Central memory CD8-positive, alpha-beta T cell (primary cell): ENCODE measurements at regions not wholly inside any gene's neighbourhood (a gene's known extent, or its start where the extent isn't known, plus 50 kb on each side); places are given as distances from the start of the nearest gene placed in this dataset.

Experiments
- ATAC-seq: fragments of 150-1000 bp; cut with Tn5 transposase; replicated peaks from 2 replicates; pipeline ENCODE4 v1.10.0; 2022; ENCODE audit warnings: mild to moderate bottlenecking, moderate FRiP score, moderate number of reproducible peaks; ENCODE audit not compliant: poor library complexity, severe bottlenecking; ENCODE audit errors: extremely low read depth
- DNase-seq, 2 donors: peaks; one replicate each; pipeline ENCODE4 v3.0.0; 2021; ENCODE audit warnings: low spot score in 2 of 2
- H3K27ac Mint-ChIP-seq: one replicate; pipeline ENCODE4 v1.8.0; 2022; ENCODE audit warnings: low read depth, mild to moderate bottlenecking, moderate library complexity, mixed read lengths
- H3K27me3 Mint-ChIP-seq: one replicate; pipeline ENCODE4 v1.8.0; 2022; ENCODE audit warnings: mixed read lengths
- H3K36me3 Mint-ChIP-seq: one replicate; pipeline ENCODE4 v1.8.0; 2022; ENCODE audit warnings: mild to moderate bottlenecking, moderate library complexity, mixed read lengths; ENCODE audit not compliant: insufficient read depth
- H3K4me1 Mint-ChIP-seq: one replicate; pipeline ENCODE4 v1.8.0; 2022; ENCODE audit warnings: mixed read lengths
- H3K4me3 Mint-ChIP-seq: one replicate; pipeline ENCODE4 v1.8.0; 2022; ENCODE audit warnings: mild to moderate bottlenecking, moderate library complexity, mixed read lengths
- H3K9me3 Mint-ChIP-seq: one replicate; pipeline ENCODE4 v1.8.0; 2022; ENCODE audit warnings: mixed read lengths

DNA sequence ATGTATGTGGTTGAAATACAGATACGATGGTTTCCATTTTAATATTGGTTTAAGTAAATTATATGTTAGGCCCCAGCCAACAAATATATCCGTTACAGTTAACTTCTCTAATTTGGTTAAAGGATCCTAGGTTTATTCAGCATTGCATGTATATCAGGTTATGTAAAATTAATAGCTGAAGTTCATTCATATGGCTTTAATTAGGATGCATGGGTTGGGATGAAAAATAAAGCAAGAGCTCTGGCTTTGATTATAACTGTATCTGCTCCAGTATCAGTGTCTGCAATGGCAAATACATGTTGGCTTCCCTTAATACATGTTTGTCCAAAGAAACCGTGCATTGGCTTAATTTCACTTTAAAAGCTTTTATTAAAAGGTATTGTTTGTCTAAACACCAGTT, 435.7 kb upstream of the SETBP1 start:
- ATAC-seq, result no peak
- no peak for DNase-seq
- no peak overlapping the region for H3K4me3 Mint-ChIP-seq
- no peak overlapping the region for H3K27ac Mint-ChIP-seq
- H3K36me3 Mint-ChIP-seq, result no peaks in the 10 kb centered on the region
- no peaks in the 10 kb centered on the region for H3K27me3 Mint-ChIP-seq
- H3K4me1 Mint-ChIP-seq, result no peaks in the 10 kb centered on the region
- no peaks in the 10 kb centered on the region for H3K9me3 Mint-ChIP-seq

DNA sequence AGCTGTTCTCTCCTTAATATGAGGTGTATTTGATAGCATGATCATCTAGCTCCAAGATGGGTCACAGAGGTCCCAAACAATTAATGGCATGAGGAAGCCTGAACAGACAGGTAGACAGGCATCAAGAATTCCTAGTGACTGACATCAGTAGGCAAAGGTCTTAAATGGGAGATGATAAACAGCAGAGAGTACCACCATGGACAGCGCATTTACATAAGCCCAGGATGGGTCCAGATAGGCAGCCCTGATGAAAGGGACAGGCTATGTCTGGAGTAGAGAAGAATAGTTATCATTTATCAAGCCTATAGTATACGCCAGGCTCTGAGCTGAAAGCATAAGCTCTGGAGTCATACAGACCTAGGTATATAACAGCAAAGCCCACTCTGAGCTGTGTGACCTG, 434.7 kb upstream of the SETBP1 start:
- ATAC-seq, result no peak
- Mint-ChIP-seq H3K27ac (no peak overlapping the region), H3K27me3 (no peaks in the 10 kb centered on the region), H3K36me3 (no peaks in the 10 kb centered on the region), H3K4me1 (no peaks in the 10 kb centered on the region), H3K4me3 (no peak overlapping the region), H3K9me3 (peaks cover under 1% of the 10 kb centered on the region)
- DNase-seq, result no peak

DNA sequence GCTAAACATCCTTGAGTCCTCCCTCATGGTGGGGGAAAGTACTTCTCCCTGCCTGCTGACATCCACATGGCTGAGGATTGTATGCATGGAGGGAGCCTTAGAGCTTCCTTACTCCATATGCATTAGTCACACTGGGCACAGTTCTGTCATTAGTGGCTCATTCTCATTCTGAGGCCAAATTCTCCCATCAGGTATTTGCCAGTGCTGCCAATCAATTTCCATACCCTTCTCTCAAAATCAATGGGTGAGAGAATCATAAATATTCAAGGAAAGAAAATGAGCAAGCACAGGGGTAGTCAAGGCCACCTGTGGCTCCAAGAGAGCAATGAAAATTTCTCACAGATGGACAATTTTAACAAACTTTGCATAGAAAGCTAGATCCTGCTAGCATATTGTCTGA, 422.6 kb upstream of the SETBP1 start:
- ATAC-seq (no peak), DNase-seq (no peak)
- H3K9me3 Mint-ChIP-seq, result peaks cover 21% of the 10 kb centered on the region
- peaks cover 11% of the 10 kb centered on the region for H3K27me3 Mint-ChIP-seq
- H3K27ac Mint-ChIP-seq, result no peak overlapping the region
- no peaks in the 10 kb centered on the region for H3K4me1 Mint-ChIP-seq
- no peaks in the 10 kb centered on the region for H3K36me3 Mint-ChIP-seq
- no peak overlapping the region for H3K4me3 Mint-ChIP-seq

DNA sequence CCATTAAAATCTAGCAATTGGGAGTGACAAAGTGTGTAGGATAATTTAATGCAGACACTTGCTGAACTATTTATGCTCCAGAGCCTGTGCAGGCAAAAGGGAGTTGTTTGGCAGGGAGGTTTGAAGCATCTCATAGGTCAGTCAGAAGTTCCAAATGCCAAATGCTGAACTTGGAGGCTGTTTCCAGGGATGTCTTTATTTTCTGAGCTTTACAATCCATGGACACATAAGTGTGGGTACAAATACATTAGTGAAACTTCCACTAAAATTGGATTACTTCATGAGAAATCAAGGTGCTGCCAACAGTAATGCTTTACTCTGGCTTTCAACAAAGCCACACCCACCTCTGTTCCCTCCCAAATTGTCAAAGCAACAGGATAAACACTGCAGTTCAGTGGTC, 422.1 kb upstream of the SETBP1 start:
- no peak for DNase-seq
- Mint-ChIP-seq H3K9me3 (peaks cover 17% of the 10 kb centered on the region), H3K4me3 (no peak overlapping the region), H3K36me3 (no peaks in the 10 kb centered on the region), H3K4me1 (no peaks in the 10 kb centered on the region), H3K27ac (no peak overlapping the region), H3K27me3 (peaks cover 11% of the 10 kb centered on the region)
- no peak for ATAC-seq

DNA sequence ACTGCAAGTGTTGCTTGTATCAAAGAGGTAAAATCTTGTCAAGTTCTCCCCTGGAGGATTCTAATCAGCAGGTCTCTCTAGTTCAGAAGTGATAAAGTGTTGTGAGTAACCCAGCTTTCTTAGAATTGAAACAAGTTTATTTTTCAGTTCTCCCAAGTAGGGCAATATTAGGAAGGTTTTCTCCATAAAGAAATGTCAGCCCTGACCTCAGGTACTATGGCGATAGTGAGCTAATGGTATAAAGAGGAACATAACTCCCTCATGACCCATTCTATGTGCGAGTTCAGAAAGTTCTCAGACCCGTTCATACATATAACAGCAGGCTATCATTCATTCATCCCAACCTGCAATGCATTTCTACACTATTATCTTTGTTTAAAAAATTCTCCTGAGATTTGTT, 421.1 kb upstream of the SETBP1 start:
- peaks cover 16% of the 10 kb centered on the region for H3K9me3 Mint-ChIP-seq

DNA sequence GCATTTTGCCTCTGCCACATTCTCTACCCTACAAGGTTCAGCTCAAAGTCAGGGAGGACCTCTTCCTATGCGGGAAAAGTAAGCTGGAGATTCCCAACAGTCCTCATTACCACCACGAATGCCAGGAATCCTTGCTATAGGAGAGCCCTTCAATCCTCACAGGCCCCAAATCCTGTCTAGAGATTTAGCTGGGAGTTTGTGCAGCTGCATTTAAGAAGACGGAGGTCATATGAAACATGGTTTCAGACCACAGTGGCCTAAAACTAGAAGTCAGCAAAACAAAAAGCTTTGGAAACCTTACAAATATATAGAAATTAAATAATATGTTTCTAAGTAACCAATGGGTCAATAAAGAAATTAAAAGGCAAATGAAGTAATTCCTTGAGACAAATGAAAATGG, 415.3 kb upstream of the SETBP1 start:
- ATAC-seq (no peak), DNase-seq (no peak)
- peaks cover 4% of the 10 kb centered on the region for H3K9me3 Mint-ChIP-seq
- H3K4me1 Mint-ChIP-seq, result no peaks in the 10 kb centered on the region
- no peaks in the 10 kb centered on the region for H3K36me3 Mint-ChIP-seq
- no peak overlapping the region for H3K4me3 Mint-ChIP-seq
- no peak overlapping the region for H3K27ac Mint-ChIP-seq
- H3K27me3 Mint-ChIP-seq, result no peaks in the 10 kb centered on the region

More for the DNA sequence above, 421.1 kb upstream of the SETBP1 start:
- Mint-ChIP-seq H3K36me3 (no peaks in the 10 kb centered on the region), H3K27me3 (peaks cover 7% of the 10 kb centered on the region), H3K4me3 (no peak overlapping the region), H3K4me1 (no peaks in the 10 kb centered on the region), H3K27ac (no peak overlapping the region)
- ATAC-seq (no peak), DNase-seq (no peak)

DNA sequence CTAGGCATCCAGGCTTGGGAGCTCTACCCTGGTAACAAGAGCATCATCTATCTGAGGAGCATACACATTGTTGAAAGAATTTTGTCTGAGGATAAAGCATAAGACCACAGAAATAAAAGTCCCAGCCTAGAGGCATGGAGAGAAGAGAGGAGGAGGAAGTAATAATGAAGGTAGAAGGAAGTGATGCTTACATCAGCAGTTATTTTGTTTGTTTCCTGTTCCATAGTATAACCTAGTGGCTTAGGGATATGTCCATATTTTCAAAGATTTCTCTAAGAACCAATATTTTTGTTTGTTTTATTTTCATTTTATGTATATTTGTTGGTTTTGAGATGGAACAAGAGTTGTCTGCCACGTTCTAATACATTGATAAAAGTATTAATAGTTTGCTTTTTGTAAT, 407.4 kb upstream of the SETBP1 start:
- Mint-ChIP-seq H3K4me1 (no peaks in the 10 kb centered on the region), H3K9me3 (no peaks in the 10 kb centered on the region), H3K27me3 (no peaks in the 10 kb centered on the region), H3K36me3 (peaks cover 2% of the 10 kb centered on the region), H3K27ac (no peak overlapping the region), H3K4me3 (no peak overlapping the region)
- DNase-seq (no peak), ATAC-seq (no peak)

DNA sequence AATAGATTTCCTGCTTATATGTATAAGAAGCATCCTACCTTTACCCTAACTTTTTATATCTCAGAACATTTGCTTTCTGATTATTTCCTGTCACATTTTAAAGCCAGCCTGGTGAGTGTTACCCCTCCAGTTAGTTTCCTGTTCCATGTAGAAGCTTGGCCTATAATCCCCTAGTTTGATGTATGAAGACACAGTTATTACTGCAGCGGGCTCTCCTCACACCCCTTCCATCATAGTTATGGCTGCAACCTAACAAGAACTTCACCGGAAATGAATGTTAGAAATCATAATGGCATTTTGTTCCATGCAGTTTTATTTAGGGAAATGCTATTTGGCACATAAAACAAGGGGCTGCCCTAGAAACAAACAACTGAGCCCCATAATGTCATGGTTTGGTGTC, 400.2 kb upstream of the SETBP1 start:
- no peaks in the 10 kb centered on the region for H3K27me3 Mint-ChIP-seq
- no peak overlapping the region for H3K4me3 Mint-ChIP-seq
- ATAC-seq, result no peak

DNA sequence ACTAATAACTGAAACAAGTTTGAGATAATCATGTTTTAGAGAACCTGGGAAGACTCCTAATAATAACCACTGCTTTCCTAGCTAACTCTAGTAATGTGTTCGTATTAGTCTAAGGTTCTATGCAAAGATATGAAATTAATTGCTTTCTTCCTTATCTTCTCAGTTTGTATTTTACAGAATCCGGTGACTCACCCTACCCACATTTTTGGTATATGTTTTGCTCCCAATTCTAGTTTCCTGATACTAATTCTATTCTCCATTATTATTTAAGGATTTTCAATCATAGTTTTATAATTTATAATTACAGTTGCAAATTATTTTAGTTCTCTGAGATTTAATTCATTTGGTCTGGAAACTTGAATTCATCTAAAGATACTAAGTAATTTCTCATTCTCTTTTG, 394.6 kb upstream of the SETBP1 start:
- Mint-ChIP-seq H3K27me3 (no peaks in the 10 kb centered on the region), H3K9me3 (peaks cover 5% of the 10 kb centered on the region), H3K4me1 (no peaks in the 10 kb centered on the region), H3K36me3 (no peaks in the 10 kb centered on the region), H3K27ac (no peak overlapping the region), H3K4me3 (no peak overlapping the region)
- DNase-seq, result no peak
- ATAC-seq, result no peak

More for the DNA sequence above, 400.2 kb upstream of the SETBP1 start:
- Mint-ChIP-seq H3K36me3 (no peaks in the 10 kb centered on the region), H3K27ac (no peak overlapping the region), H3K4me1 (no peaks in the 10 kb centered on the region), H3K9me3 (peaks cover 7% of the 10 kb centered on the region)
- no peak for DNase-seq

DNA sequence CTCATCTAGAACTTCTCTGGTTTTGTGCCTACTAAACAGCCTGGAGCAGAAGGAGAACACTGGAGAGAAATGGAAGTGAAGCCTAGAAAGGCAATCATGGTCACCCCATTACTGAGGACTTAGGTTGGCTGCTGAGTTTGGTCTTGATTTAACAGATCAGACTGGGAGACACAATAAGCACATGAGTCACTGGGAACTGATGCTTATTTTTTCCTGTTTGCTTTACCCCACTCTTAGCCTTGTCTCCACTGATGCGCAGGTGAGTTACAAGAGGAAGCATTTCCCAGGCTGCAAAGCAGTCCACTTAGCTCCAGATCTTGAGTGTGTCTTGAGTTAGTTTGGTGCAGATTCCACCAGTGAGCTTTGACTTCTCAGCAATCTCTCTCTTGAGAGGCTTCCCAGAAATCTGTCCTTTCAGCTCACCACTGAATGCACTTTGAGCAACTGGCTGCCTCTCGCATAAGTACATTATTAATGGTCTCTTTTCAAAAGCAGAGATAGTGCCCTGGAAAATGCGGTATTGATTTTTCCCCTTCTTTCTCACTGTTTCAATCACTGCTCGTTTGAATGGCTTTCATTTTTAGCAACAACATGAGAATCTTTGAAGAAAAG, 390.2 kb upstream of the SETBP1 start:
- Mint-ChIP-seq H3K4me3 (no peak overlapping the region), H3K36me3 (no peaks in the 10 kb centered on the region), H3K27ac (no peak overlapping the region), H3K4me1 (no peaks in the 10 kb centered on the region), H3K9me3 (peaks cover 5% of the 10 kb centered on the region), H3K27me3 (no peaks in the 10 kb centered on the region)
- no peak for ATAC-seq
- DNase-seq, result no peak

DNA sequence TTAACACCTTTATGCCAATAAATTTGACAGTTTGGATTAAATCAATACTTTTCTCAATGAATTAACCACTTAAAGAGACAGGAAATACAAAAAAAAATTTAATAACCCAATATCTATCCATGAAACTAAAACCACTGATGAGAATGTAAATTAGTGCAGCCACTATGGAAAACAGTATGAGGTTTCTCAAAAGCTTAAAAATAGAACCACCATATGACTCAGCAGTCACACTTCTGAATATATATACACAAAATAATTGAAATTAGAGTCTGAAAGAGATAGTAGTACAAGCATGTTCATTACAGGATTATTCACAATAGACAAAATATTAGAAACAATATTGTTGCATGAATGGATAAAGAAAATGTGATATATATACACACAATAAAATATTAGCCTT, 382.1 kb upstream of the SETBP1 start:
- Mint-ChIP-seq H3K9me3 (peaks cover 6% of the 10 kb centered on the region), H3K36me3 (no peaks in the 10 kb centered on the region), H3K4me1 (no peaks in the 10 kb centered on the region), H3K4me3 (no peak overlapping the region), H3K27ac (no peak overlapping the region), H3K27me3 (no peaks in the 10 kb centered on the region)
- DNase-seq, result no peak
- ATAC-seq, result no peak

DNA sequence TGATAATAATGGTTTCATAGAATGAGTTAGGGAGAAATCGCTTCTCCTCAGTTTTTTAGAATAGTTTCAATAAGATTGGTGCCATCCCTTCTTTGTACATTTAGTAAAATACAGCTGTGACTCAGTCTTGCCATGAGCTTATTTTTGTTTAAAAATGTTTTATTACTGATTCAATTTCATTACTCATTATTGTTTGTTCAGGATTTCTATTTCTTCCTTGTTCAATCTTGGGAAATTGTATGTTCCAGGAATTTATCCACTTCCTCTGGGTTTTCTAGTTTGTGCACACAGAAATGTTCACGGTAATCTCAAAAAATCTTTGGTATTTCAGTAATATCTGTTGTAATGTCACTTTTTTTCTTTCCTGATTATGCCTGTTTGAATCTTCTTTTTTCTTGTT, 371.5 kb upstream of the SETBP1 start:
- ATAC-seq (no peak), DNase-seq (no peak)
- Mint-ChIP-seq H3K27ac (no peak overlapping the region), H3K36me3 (no peaks in the 10 kb centered on the region), H3K9me3 (no peaks in the 10 kb centered on the region), H3K4me3 (no peak overlapping the region), H3K27me3 (no peaks in the 10 kb centered on the region), H3K4me1 (no peaks in the 10 kb centered on the region)

DNA sequence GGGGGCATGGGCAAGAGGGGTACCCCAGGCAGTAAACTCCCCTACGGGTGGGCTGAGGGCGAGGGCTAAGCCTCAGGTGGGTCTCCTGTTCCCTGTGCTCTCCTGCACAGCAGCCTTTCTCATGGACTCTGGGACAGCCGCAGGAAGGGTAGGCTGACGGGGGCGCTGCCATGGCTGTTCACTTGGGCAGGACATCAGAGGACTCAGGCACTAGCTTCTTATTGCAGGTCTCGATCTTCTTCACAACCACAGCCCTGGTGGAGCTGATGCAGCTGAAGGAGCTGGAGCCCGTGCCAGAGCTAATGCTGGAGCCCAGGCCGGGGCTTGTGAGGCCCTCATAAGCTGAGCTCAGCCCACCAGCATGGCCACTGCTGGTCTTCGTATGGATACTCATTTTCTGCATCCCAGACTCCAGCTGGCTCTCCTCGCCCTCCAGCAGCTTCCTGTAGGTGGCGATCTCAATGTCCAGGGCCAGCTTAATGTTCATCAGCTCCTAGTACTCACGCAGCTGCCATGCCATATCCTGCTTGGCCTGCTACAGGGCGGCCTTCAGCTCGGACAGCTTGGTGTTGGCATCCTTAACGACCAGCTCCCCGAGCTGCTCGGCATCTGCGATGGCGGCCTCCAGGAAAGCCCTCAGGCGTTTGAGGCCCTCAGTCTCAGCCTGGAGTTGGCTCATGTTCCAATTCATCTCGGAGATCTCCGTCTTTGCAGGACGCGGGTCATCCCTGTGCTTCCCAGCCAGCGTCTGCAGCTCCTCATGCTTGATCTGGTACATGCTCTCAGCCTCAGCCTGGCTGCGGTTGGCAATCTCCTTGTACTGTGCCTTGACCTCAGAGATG, 359.8 kb upstream of the SETBP1 start:
- H3K9me3 Mint-ChIP-seq, result no peaks in the 10 kb centered on the region
- no peaks in the 10 kb centered on the region for H3K4me1 Mint-ChIP-seq
- no peaks in the 10 kb centered on the region for H3K27me3 Mint-ChIP-seq
- H3K4me3 Mint-ChIP-seq, result no peak overlapping the region
- H3K27ac Mint-ChIP-seq, result no peak overlapping the region
- DNase-seq (no peak), ATAC-seq (no peak)
- H3K36me3 Mint-ChIP-seq, result no peaks in the 10 kb centered on the region
